HK-2 (cell line): ENCODE measurements at regions not wholly inside any gene's neighbourhood (a gene's known extent, or its start where the extent isn't known, plus 50 kb on each side); places are given as distances from the start of the nearest gene placed in this dataset.
"Not testable (repeated sequence)": the region's sequence is repeated elsewhere in the genome, so short reads cannot be mapped to it uniquely, and the experiment has no call there.

Experiments used
- DNase-seq: peaks from one replicate; pipeline ENCODE4 v3.0.0-alpha.2; 2018; ENCODE audit not compliant: unreplicated experiment

DNA sequence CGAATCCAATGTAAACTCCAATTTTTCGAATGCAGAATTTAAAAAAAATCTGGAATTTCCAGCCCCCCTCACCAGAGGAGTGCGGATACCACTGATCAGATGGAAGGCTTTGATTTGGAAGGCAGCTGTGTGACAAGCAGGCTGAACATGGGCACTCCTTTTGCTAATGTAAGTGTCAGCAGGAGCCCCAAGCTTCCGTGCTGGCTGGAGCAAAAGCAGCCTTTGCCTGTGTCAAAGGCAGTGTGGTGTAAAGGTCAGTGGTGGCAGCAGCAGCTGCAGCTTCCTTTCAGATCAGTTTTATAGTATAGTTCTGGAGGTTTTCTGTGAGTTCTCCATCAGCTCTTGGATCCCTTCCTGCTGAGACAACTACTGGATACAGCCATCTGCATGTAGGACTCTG is 259.9 kb downstream of the CTH start:
- no peak for DNase-seq

DNA sequence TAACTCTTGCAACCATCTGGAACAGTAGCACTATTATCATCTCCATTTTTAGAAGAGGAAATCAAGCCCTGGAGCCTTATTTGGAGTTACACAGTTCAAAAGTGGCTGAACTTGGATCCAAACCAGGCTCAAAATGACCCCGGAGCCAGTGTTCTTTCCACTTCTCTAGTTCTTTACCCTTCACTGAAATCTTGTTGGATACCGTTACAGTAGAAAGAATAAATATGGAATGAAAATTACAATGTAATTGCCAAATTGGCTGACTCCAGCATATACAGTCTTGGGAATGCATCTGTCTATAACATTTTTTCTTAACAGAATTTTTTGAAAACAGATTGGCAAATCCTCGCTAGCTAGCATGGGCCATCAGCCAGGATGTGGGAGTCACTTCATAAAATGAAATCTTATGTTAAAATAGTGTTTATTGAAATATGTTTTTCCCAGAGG is 261.4 kb downstream of the CTH start:
- no peak for DNase-seq

DNA sequence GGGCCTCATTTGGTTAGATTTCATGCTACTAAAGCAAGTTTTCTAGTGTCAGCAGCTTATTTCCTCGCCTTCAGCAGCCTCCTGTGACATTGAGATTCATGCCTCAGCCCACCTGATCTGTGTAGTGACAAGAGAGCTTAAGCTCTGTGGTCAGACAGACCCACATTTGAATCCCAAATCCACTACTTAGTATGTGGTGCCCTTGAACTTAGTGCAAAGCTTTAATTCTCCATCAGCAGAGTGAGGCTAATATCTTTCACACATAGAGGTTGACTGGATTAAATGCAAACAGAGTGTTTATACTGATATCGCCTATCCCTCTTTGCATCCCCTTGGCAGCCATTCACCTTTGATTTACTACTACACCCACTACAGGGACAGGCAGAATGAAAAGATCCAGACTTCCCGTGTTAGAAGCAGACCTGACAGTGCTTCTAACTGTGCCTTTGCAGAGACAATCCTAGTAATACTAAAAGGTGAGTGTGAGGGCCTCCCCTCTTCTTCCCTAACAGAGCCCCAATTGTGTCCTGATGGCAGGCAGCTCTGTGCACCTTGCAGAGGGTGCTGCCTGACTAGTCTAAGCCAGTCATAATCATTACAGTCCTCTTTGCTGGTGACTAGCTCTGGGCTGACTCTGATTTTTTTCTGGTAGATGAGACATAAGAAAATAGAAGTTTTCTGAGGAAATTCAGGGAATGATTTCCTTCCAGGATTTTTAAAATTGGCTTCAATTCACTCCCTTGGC is 264.0 kb downstream of the CTH start:
- no peak for DNase-seq

GRCh38 chr1:70675737-70676156 is 264.7 kb downstream of the CTH start:
- DNase-seq, result no peak

- DNase-seq, result peak; percentile 55
Measured at GRCh38 chr1:70685300-70686286, 274.5 kb downstream of the CTH start.

DNA sequence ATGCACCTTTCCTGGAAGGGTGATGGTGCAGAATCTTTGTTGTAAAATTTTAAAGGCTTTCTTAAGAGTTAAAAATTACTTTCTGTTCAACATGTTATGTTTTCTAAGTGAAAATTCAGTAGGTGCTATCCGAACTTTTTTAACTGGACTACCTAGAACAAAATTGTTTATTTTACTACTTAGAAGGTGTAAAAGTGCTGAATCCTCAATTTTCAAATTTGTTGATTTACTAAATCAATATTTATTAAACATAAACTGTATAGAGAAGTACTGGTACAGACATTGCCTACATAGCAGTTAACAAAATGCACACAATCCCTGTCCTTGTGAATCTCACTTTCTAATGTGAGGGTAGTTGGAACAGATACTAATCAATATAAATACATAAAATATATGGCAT is 277.5 kb downstream of the CTH start:
- DNase-seq, result no peak

DNA sequence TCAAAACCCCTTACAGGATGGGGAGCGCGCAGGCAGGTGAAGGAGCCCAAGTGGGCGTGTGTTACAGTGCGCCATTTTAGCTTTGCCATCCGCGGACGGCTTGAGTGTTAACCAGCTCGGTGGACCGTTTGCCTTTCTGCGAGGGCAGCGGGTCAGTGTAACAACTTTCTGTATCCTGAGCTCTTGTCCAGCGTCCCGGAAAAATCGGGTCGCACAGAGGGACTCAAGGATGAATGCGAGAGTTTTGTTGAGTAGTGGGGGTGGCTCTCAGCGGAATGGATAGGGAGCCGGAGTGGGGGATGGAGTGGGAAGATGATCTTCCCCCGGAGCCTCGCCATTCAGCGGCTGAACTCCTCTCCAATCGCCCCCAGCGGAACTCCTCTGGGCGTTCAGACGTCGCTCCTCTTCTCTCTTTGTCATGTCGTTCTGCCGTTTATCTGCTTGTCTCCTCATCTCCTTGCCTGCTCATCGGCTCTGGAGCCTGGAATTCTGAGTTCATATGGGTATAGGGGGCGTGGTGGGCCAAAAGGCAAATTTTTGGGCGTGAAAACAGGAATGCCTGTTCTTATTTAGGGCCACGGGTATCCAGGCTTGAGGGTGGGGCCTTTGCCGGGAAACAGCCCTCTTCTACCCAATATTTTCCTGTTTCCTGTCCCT is 295.4 kb downstream of the CTH start:
- no peak for DNase-seq

- no peak for DNase-seq
Measured at GRCh38 chr1:70707214-70707613, 296.1 kb downstream of the CTH start.

GRCh38 chr1:70714149-70714548 is 303.1 kb downstream of the CTH start:
- DNase-seq, result no peak

DNA sequence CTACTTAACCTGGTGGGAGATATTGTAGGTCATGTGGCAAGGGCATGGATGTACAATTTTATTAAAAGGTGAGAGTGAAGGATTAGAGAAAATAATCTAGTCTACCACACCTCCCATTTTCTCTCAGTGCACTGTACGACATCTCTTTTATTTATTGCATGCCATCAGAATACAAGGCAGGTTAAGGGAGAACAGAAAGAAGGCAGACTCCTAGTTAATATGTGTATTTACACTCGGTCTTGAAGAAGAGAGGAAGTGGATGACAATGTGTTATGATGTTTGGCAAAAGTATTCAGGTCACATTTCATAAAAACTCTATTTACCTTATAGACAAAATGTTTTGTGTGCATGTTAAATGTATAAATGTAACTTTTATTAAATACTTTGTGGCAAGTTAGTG is 306.1 kb downstream of the CTH start:
- DNase-seq, result no peak

DNA sequence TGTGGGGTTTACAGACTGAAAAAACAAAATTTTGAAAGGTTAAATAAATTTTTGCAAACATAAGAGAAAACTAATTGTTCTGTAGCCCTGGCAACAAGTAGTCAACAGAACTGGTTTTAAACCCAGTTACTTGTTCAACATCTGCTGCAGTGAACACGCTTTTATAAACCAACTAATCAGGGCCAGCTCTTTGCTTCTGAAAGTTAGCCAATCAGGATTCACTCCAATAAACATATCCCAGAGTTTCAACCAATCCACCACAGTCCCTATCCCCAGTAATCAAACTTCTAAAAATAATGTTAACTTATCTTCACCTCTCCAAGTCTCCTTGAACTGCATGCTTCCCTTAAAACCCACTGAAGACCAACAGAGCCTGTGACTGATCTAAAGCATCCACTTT is 306.6 kb downstream of the CTH start:
- no peak for DNase-seq

DNA sequence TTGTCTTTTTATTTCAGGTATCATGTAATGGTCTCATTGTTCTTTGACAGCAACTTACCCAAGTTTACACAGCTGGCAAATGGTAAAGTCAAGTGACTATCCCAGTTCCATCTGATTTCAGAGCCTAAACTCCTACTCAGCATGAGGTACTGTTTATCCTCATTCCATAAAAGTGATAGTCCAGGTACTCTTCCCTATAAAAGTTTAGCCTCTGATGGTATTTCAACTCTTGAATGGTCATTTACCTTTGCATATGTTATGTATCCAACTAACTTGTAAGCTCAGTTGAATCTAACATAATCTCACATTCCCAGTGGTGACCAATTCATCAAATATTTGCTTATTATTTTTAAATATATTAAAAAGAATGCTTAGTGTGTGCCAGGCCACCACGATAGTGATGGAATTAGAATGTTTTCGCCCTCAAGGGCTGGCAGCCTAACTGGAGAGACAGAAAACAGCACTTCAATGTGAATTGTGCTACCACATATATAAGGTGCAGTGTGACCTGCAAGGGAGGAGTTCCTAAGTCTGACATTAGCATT is 307.1 kb downstream of the CTH start:
- no peak for DNase-seq

- no peak for DNase-seq
Measured at GRCh38 chr1:70719154-70719553, 308.1 kb downstream of the CTH start.

- DNase-seq, result no peak
Measured at GRCh38 chr1:70720109-70720508, 309.0 kb downstream of the CTH start.

- no peak for DNase-seq
Measured at GRCh38 chr1:70720521-70720920, 309.5 kb downstream of the CTH start.

GRCh38 chr1:70727886-70728489 is 316.9 kb downstream of the CTH start:
- DNase-seq, result no peak

GRCh38 chr1:70736518-70736917 is 311.1 kb downstream of the PTGER3 start:
- DNase-seq, result not testable (repeated sequence)

DNA sequence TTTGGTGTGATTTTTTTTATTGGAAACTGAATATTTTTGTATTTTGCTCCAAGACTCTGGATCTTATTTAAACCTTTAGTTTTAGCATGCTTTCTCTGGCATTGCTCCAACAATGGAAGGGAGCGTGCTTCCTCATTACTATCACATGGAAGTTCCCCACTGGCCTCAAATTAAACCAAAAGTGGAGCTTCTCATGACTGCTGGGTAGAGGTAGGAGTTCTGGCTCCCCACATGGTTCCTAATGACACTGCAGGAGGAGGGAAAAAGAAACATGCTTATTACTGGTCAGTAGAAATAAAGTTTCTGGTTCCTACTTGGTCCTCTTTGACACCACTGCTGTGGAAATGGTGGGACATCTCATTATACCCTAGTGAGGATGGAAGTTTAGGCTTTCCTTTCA is 310.5 kb downstream of the PTGER3 start:
- no peak for DNase-seq

DNA sequence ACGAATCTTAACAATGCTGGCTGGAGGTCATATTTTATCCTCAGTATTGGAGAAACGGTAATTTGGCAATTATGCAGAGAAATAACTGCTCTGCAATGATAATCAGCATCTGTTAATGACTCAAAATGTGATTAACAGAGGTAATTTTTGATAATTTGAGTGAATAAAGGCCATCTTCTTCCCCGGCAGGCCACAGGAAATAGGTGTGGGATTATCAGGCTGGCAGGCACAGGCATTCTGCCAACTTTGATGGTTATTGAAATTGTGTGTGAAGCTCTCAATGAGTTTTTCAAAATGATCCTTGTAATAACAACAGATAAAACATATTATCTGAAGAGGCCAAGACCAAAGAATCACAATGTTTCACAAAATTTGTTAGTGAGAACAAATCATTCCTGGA is 309.0 kb downstream of the PTGER3 start:
- DNase-seq, result no peak

DNA sequence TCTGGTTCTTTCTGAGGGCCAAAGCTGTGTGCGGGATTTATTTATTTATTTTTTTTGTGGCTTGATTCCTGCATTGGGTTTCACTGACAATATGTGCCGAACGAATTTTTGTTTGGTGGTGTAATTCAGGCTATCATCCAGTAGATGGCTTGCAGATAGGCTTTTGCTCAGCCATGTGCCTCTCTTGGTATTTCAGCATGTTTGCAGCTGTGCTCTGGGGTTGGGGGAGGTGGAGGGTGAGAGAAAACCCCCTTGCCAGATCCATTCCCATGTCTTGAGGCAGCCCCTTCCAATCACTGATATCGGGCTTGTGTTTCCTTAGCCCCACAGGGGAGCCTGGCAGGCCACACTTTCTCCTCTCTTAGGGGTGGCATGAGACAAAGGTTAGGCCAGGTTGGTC is 302.4 kb downstream of the PTGER3 start:
- no peak for DNase-seq

- DNase-seq, result not testable (repeated sequence)
Measured at GRCh38 chr1:70746062-70746461, 301.6 kb downstream of the PTGER3 start.

DNA sequence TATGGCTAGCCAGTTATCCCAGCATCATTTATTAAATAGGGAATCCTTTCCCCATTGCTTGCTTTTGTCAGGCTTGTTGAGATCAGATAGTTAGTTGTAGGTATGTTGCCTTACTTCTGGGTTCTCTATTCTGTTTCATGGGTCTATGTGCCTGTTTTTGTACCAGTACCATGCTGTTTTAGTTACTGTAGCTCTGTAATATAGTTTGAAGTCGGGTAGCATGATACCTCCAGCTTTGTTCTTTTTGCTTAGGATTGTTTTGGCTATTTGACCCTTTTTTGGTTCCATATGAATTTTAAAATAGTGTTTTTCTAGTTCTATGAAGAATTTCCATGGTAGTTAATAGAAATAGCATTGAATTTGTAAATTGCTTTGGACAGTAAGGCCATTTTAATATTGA is 300.5 kb downstream of the PTGER3 start:
- DNase-seq, result not testable (repeated sequence)
